ENCODE measurements at regions not wholly inside any gene's neighbourhood (a gene's known extent, or its start where the extent isn't known, plus 50 kb on each side); places are given as distances from the start of the nearest gene placed in this dataset.

DNA sequence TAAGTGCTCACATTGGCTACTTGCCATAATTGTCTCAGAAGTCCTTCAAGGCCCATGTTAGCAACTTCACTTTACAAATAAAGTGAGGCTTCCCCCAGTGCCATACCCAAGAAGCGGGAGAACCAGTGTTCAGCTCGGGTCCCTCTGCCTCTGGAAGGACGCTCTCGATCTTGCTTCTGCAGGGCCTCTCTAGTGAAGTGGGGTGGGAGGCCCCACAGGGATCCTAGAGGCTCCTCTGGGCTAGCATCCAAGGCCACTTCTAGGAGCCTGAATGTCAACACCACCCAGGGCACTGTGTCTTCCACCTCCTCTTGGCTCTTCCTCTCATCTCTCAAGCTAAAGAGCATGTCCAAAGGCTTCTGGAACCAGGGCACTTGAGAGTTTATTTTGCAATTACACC, 282.5 kb downstream of the GADD45G start:
- no peak for DNase-seq

DNA sequence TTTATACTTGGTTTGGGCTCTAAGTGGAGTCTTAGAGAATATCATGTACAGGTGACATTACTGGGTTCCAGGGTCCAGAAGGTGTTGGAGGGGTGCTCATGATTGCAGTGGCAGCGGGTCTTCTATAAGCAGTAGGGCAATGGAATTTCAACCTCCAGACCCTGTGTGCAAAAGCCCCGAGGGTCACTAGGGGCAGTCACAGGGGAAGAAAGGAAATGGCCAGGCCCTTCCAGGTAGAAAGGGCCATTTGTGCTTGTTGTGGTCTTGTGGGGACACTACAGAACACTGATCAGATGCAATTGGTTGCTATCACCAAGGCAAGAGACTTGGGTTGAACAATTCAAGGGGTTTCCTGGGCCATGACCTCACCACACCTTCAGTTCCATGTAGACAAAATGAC, 283.4 kb downstream of the GADD45G start:
- no peak for DNase-seq

DNA sequence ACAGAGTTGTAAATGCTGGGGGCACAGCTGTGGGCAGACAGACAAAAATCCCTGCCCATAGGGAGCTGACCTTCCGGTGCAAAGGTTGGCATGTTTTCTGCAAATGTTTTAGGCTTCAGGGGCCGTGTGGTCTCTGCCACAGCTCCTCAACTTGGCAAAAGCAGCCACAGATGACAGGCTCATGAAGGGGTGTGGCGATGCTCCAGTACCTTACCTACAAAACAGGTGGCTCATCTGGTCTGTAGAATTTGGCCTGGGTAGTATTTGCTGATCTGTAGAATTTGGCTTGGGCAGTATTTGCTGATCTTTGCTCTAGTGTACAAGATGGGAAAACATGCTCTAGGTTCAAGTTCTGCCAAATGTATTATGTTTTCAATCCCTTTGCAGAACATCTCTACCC, 283.9 kb downstream of the GADD45G start:
- no peak for DNase-seq

DNA sequence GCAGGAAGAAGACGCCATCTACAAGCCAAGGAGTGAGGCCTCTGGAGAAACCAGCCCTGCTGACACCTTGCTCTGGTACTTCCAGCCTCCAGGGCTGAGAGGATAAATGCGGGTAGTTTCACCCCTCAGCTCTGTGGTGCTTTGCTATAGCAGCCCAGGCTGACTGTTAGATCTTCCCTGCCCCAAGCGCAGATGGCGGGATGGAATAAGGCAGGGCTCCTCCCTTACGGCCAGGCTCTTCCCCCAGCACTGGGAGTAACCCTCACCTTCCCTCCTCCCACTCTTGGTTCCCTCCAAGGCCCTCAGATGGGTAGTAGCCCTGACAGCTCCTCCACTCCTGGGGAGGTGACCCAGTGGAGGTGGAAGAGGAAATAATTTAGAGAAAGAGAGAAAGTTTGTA, 285.1 kb downstream of the GADD45G start:
- no peak for DNase-seq

DNA sequence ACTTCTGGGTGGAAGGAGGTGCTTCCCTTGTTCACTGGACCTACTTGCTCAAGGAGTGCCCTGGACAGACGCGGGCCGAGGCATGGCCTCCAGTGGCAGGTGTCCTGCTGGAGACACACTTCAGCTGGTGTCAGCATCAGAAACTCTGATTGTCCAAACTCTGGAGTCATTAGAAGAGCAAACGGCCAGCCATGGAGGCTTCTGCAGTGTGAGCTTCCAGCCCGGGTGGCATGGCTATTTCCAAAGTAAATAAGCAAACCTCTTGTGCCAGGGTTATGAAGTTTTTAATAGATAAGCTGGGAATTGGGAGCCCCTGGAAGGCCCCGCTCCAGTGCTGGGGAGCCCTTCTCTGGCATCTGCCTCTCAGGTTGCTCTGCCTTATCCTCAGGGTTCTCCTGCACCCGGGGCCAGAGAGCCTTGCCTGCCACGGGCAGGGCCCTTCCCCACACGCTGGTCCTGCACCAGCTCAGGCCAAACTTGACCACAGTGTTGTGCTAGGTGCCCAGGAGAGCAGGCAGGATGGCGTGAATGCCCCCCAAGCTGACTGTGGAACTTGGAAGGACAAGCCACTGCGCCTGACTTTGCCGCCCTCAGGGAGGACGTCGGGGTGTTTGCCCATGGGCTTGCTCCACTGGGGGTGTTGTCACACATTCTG, 285.6 kb downstream of the GADD45G start:
- DNase-seq = no peak

DNA sequence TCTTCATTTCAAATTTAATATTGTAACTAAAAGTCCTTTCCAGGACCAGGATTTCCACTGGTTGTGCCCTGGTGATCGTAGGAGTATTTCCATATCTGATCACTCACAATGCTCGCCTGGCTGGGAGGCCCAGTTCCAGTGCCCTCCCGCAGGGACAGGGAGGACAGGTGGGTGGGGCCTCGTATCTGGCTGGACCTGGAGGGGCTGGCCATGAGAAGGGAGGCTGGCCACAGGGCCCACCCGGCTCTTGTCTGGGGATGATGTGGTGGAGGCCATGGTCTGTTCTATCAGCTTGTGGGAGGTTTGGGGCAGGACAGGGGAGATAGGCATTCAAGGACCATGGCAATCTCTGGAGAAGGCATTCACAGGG, 286.4 kb downstream of the GADD45G start:
- DNase-seq = no peak

DNA sequence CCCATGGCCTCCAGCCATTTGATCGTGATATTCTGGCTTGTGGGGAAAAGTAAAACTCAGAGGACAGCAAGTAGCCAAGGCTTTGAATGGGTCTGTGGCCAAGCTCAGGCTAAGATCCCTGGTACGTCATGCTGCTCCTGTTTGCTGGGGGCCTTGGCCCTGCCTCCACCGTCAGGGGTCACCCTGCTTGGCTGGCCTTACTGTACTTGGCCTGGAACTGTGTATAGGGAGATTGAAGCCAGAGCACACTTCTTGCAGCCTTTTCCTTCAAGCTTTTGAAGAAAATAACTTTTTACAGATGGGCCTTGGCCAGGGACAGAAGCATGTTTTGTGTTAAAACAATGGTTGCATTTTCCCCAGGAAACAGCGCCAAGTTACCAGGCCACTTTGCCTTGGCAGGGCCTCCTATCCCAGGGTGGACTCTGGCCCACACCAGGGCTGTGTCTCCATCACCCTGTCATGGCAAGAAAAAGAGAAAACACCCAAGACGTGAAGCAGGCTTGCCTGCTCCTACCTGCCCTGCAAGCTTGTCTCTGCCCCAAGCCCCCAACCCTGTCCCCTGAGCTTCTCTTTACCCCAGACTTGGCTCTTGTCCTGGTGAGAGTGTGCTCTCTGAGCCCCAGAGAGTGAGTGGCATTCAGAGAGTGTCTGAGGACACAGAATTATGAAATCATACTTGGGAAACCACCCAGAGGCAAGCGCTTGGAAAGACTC, 286.9 kb downstream of the GADD45G start:
- DNase-seq = no peak

DNA sequence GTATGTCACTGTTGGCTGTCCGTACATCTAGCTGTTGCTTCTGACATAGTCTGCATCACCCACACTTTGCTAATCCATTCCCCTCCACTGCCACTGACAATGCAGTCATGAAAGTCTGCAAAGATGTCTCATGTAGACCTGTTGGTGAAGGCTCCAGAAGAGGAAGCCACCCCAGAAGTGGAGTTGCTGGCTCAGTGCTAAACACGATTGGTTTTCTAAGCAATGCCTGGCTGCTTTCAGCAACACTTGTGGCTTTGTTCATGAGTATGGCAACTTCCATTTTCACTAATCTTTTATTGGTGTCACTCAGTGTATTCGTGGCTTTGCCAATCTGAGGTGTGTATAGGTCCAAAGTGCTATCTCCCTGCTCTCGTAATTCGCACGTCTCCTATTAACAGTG, 288.1 kb downstream of the GADD45G start:
- DNase-seq = no peak

DNA sequence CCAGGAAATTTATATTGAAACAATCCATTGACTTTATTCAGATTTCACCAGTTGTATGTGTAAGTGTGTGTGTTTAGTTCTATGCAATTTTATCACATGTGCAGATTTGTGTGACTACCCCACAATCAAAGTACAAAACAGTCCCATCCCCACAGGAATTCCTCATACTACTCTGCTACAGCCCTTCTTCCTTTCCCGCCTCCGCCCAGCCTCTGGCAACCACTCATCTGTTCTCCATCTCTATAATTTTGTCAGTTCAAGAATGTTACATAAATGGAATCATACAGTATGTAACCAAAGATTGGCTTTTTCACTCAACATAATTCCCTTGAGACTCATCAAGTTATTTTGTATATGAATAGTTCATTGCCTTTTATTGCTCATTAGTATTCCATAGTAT, 289.1 kb downstream of the GADD45G start:
- DNase-seq = no peak

DNA sequence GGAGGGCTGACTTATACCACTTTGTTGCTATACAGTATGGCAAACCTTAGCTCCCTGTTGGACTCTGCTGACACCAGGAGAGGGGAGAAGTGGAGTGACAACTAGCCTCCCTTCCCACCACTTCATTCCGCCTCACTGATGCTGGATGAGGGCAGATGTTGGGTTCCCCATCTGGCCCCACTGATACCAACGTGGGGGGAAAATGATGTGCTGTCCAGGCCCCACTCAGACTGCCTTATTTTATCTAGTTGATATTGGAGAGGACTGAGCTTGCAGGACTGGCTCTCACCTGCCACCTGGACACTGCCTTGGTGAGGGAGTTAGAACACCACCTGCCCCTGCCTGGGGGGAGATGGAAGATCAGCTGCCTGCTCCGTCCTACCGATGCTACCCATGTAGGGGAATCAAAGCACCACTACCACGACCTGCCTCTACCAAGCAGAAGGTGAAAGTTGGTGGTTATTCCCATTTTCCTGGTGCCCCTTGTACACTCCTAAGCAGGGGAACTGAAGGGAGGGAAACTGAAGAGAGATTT, 292.1 kb downstream of the GADD45G start:
- DNase-seq = no peak

DNA sequence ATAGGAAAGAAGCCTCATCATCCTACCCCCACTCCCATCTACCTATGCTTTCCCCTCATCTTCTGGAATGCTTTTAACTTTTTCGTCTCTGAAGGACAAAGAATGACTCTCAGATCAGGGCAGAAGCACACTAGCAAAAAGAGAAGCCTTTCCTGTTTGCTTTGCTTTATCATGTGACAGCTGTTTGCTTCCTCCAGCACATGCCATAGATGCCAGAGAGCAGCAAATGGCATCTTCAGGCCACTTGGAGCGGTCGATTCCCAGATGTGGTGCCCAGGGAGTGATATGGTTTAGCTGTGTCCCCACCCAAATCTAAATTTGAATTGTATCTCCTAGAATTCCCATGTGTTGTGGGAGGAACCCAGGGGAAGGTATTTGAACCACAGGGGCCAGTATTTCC, 294.8 kb downstream of the GADD45G start:
- no peak for DNase-seq

DNA sequence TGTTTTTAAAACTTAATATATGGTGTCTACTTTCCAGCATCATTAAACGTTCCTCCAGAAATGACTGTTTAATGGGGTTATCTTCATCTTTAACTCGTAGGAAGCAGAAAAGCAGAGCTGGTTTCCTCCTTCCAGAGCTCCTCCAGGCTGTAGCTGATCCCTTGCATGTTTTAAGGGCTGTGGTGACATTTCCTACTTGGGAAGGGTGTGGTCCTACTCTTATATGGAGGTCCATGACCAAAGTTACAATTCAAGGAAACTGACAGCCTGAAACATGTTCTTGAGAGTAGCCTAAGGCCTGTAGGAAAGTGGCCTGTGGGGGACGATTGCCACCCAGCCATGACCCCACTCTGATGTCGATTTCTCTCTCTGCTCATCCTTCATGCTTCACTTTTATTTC, 297.1 kb downstream of the GADD45G start:
- DNase-seq = no peak

DNA sequence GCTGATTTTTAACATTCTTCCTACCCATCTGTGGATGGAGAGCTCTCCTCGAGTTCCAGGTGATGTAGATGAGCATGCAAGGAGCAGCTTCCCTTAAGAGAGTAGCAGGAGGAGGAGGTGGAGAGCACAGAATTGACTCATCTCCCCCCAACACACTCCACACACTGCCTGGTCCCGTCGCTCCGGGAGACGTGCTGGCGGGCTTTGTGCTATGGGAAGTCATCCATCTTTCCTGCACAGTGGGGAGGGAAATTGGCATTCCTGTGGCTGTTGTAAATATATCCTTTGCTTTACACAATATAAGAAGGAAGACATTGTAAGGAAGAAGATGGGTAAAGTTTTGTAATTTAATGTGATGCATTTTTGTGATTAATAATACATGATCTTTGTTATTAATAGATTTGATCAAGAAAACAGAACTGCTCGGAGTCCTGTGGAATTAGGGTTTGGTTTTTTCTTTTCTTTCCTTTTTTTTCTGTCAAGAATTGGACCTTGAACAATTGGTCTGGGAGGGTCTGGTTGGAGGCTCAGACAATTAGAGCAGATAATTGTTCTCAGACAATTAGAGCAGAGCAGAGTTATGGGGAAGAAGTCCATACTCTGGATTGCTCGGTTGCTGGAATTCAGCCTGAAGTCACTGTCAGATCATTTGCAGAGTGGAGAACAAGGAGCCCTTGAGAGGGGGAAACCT, 297.8 kb downstream of the GADD45G start:
- DNase-seq = no peak

DNA sequence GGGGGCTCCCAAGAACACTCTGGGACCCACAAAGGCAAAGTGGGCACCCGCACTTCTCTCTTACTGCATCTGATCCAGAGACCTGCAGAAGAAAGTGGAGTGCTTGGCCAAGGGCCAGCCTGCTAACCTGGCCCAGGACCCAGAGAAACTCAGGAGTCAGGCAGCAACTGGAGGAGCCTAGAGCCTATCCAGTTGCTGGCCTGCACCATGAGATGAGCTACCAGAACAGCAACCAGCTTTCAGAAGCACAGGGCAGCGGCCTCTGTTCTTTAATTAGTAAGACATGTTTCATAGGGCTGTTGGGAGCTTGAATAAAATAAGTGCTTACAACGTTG, 298.3 kb downstream of the GADD45G start:
- no peak for DNase-seq

DNA sequence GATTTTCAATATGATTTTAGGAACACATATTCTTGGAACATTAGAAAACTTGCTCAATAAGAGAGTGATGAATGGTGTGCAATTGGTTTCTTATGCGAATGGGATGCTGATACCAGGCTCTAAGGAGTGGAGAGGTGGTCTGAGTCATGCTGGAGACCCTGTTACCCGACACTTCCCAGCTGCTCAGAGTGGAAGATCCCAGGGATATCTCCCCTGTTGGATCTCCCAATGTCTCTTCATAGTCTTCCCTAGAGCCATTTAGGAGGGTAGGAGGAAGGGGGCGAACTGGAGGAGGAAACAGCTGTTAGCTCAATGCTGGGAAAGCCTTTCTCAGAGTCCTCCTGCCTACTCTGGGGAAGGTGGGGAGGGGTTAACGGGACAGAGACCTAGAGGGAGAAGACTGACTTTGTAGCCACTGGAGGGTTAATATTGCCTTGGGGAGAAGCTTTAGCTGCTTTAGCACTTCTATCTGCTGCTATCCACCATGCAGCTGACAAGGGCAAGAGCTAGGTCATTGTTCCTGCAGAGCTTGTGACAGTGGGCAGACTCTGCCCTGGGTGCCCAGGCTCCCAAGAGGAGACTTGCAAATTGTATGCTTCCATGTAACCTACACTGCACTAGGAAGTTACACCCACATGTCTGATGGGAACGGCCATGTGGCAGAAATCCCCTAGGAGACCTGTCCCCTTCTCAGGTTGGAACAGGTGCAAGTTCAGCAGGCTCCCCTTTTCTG, 301.0 kb downstream of the GADD45G start:
- DNase-seq = no peak

DNA sequence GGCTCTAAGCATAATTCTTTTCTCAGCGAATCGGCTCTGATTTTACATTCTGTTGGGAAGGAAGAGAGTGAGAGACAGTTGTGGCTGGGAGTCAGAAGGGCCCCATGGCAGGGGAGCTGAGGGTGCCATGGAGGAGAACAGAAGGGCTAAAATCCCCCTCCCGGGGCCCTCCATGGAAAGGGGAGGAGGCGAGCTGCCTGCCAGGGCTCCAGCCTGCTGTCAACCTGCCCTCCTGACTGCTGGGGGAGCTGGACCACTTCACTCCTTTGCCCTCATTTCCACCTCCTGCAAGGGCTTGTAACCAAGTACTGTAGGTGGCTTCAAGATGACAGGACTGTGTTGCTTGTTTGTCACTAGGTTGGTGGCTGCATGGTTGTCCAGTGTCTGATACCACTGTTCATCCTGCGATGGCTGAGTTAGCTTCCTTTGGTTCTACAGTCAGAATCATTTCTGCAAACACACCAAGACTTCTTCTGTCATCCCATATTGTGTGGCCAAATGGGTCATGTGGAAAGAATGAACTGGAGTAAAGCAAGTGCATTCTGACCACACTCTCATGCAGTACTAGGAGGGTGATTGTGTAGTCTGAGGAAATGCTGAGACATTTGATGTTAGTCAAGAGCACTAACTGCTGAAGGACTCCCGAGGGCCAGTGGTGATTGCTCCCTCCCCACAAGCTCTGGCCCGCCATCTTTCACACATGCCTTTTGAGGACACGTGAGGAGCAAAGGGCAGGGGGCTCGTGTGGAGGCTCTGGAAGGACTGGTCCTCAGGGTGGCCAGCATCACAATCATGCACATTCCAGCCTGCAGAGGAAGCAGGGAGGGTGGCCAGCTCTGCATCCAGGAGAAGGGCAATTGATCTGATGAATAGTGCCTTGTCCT, 307.2 kb downstream of the GADD45G start:
- no peak for DNase-seq

DNA sequence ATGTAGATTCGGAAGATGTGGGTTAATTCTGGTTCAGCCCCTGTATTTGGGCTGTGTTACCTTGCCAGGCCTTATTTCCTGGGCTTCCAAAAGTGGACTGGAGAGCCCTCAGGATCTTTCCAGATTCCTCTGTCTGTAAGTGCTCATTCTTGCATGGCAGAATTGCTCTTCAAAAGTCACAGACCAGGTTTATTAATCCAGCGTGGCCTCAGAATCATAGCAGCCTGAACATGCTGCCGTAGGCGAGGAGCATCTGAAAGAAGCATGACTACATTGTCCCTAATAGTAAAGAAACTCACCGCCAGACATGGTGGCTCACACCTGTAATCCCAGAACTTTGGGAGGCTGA, 307.8 kb downstream of the GADD45G start:
- DNase-seq = no peak

DNA sequence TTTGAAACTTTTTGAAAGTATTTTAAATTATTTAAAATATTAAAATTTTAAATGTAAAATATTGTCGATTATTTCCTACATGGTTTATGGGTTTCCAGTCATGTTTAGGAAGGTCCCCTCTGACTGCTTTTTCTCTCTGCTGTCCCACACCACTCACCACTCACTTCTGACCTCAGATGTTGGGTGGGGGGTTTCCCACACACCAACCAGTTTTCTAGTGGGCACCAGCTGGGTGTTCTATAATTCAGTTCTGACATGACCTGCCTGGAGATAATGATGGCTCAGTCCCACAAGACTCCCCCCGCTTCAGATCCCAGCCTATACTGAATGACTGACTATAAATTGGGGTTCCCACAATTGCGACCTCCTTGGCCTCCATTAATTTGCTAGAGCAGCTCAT, 310.4 kb downstream of the GADD45G start:
- no peak for DNase-seq

DNA sequence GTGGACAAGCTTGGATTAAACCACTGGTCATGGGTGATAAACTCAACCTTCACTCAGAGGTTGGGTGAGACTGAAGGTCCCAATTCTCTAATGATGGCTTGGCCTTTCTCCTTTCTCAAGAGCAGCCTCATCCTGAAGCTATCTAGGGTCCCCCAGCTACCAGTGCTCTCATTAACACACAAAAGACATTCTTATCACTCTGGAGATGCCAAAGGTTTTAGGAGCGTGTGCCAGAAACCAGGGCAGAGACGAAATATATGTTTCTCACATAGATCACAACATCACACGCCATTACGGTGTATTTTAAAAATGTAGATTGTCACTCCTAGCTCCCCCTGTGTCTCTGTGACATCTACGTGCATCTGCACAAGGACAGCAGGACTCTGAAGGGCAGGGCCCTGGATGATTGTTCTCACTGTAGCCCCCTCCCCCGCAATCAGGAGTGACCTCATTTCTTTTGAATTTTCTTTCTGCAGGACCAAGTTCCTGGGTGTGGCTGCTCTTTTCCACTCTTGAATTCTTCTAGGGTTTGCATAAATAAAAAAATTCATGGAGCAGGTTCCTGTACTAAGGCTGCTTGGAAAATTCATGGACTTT, 311.3 kb downstream of the GADD45G start:
- DNase-seq = no peak

DNA sequence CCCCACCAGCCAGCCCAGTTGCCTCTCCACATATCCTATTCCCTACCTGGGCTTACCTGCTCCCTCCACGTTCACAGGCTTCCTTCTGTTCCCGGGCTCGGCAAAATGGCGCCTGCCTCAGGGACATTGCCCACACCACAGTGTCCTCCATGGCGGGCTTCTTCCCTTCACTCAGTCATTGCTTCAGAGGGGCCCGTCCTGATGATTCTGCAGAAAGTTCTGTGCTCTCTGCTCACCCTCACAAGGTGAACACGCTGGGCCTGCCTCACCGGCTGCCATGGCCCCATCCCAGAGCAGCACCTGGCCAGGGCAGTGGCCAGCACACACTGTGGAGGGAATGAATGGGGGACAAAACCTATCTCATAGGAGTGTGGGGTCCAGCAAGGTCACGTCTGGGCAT, 313.0 kb downstream of the GADD45G start:
- no peak for DNase-seq

DNA sequence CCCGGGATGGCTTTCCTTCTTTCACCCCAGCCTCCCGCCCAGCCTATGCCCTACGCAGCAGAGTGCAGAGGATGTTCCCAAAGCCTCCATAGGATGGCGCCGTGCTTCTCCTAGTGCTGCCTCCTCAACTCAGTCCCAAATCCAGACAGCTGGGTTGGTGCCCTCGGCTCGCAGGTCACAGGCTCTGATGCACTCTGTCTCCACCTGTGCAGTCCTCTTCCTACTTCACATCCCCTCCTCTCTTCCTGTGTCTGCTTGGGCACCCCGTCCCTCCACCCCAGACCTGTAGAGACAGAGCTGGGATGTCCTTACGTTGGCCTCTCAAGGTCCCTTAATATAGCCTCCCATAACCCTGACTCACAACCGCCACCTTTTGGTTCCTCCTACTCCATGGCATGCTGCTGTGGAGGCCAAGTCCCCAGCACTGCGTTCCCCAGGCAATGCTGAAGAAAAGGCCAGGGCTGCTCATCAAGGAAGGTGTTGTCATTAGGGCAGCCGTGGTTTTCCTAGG, 314.4 kb downstream of the GADD45G start:
- no peak for DNase-seq

DNA sequence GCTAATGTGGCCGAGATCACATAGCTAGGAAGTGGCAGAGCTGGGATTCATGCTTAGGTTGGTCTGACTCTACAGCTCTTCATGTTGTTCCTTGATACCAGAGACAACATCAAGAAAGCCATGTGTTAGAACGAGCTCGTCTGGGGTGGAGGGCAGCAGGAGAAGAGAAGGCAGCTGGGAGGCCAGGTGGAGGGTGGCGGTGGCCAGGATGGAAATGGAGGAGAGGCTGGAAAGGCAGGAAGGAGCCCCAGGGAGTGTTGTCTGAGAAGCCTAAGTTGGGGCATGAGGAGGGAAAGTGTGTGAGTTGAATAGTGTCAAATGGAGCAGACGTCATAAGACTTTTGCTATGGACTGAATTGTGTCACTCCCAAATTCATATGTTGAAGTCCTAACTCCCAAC, 315.3 kb downstream of the GADD45G start:
- no peak for DNase-seq

Measured in GDM1 (cell line).